KBM-7 (cell line): ENCODE measurements at regions not wholly inside any gene's neighbourhood (a gene's known extent, or its start where the extent isn't known, plus 50 kb on each side); places are given as distances from the start of the nearest gene placed in this dataset.
A peak's percentile ranks its signal among the peaks of the same experiment; 100 is the strongest.
"Not testable (repeated sequence)": the region's sequence is repeated elsewhere in the genome, so short reads cannot be mapped to it uniquely, and the experiment has no call there.

Source experiments
- DNase-seq: peaks from one replicate; pipeline ENCODE4 v3.0.0-alpha.2; 2015
- in situ Hi-C: fragments of 300-500 bp; cut with MboI; formaldehyde crosslinking; loops from 2 replicates; pipeline ENCODE4 v1.14.3; 2020; ENCODE audit warnings: low sequenced_read_pairs, low pct_unique_long_range_greater_than_20kb, mixed read lengths

GRCh38 chr1:58223522-58223921 lies 323.0 kb downstream of the OMA1 start:
- DNase-seq = no peak
- in situ Hi-C loops = no loop called here

- DNase-seq = no peak
- in situ Hi-C loops = no loop called here
Observed at GRCh38 chr1:58220836-58221472, 325.6 kb downstream of the OMA1 start.

- DNase-seq = not testable (repeated sequence)
Observed at GRCh38 chr1:58216169-58216568, 330.4 kb downstream of the OMA1 start.

GRCh38 chr1:58214674-58215073 lies 331.9 kb downstream of the OMA1 start:
- no peak for DNase-seq

More at GRCh38 chr1:58216169-58216568, 330.4 kb downstream of the OMA1 start:
- in situ Hi-C loops = not testable (repeated sequence)

GRCh38 chr1:58211869-58212268 lies 334.7 kb downstream of the OMA1 start:
- DNase-seq = no peak

More at GRCh38 chr1:58214674-58215073, 331.9 kb downstream of the OMA1 start:
- in situ Hi-C loops = no loop called here

GRCh38 chr1:58209575-58209974 lies 337.0 kb downstream of the OMA1 start:
- in situ Hi-C loops = no loop called here
- DNase-seq = no peak

More at GRCh38 chr1:58211869-58212268, 334.7 kb downstream of the OMA1 start:
- in situ Hi-C loops = no loop called here

- DNase-seq = no peak
- in situ Hi-C loops = no loop called here
Observed at GRCh38 chr1:58206749-58207148, 339.8 kb downstream of the OMA1 start.

GRCh38 chr1:58204284-58204683 lies 342.2 kb downstream of the OMA1 start:
- in situ Hi-C loops = no loop called here
- DNase-seq = no peak

- no peak for DNase-seq
- in situ Hi-C loops = no loop called here
Observed at GRCh38 chr1:58201492-58202106, 344.9 kb downstream of the OMA1 start.

GRCh38 chr1:58200437-58200836 lies 346.1 kb downstream of the OMA1 start:
- no peak for DNase-seq
- in situ Hi-C loops = no loop called here

GRCh38 chr1:58197811-58198210 lies 348.7 kb downstream of the OMA1 start:
- in situ Hi-C loops = no loop called here
- DNase-seq = no peak

- in situ Hi-C loops = no loop called here
- no peak for DNase-seq
Observed at GRCh38 chr1:58190267-58190988, 356.1 kb downstream of the OMA1 start.

- in situ Hi-C loops = no loop called here
- DNase-seq = no peak
Observed at GRCh38 chr1:58189453-58189852, 357.1 kb downstream of the OMA1 start.

GRCh38 chr1:58183286-58183685 lies 363.2 kb downstream of the OMA1 start:
- in situ Hi-C loops = no loop called here
- DNase-seq = no peak

- in situ Hi-C loops = no loop called here
- DNase-seq = no peak
Observed at GRCh38 chr1:58180537-58180936, 366.0 kb downstream of the OMA1 start.

- in situ Hi-C loops = not testable (repeated sequence)
Observed at GRCh38 chr1:58169160-58169559, 377.4 kb downstream of the OMA1 start.

GRCh38 chr1:58167131-58167530 lies 379.4 kb downstream of the OMA1 start:
- DNase-seq, in situ Hi-C loops: not testable (repeated sequence)

More at GRCh38 chr1:58169160-58169559, 377.4 kb downstream of the OMA1 start:
- DNase-seq = not testable (repeated sequence)

- in situ Hi-C loops = no loop called here
- no peak for DNase-seq
Observed at GRCh38 chr1:58166417-58166816, 380.1 kb downstream of the OMA1 start.

- in situ Hi-C loops = no loop called here
- no peak for DNase-seq
Observed at GRCh38 chr1:58165073-58165472, 381.5 kb downstream of the OMA1 start.

- DNase-seq = peak; percentile 44
- in situ Hi-C loops = no loop called here
Observed at GRCh38 chr1:58162952-58163550, 383.5 kb downstream of the OMA1 start.
